IMR-90 (cell line): ENCODE measurements at regions not wholly inside any gene's neighbourhood (a gene's known extent, or its start where the extent isn't known, plus 50 kb on each side); places are given as distances from the start of the nearest gene placed in this dataset.

Experiments used
- ATAC-seq: fragments of 200-7000 bp; cut with Tn5 transposase; 2 replicates; pipeline ENCODE4 v1.9.1; 2020; ENCODE audit warnings: low read depth, mild to moderate bottlenecking, moderate library complexity
- BruUV-seq: library from RNA; stranded (reverse); fragments of 400-500 nt; replicated peaks from 2 replicates; lab custom pipeline; 2021; lab: Mats Ljungman, UMichigan
- CTCF ChIA-PET: fragments of 300-600 bp; formaldehyde crosslinking; extraction: SDS; loops from one replicate; lab custom pipeline; 2021; ENCODE audit warnings: antibody characterized with exemption; lab: Yijun Ruan, JAX
- POLR2A ChIA-PET: fragments of 300-600 bp; sonication (Branson Sonifier 250); formaldehyde crosslinking; loops from one replicate; lab custom pipeline; 2022; ENCODE audit warnings: antibody characterized with exemption; ENCODE audit not compliant: unreplicated experiment; lab: Charles Lee
- DNase-seq: peaks from one replicate; pipeline ENCODE4 v3.0.0; 2013
- H2AFZ ChIP-seq: replicated peaks from 2 replicates; pipeline ENCODE3; 2013; ENCODE audit warnings: low read length, mild to moderate bottlenecking; ENCODE audit not compliant: poor library complexity
- H2AK5ac ChIP-seq: 2 replicates; pipeline ENCODE4 v1.6.1; 2013; ENCODE audit warnings: low read depth, low read length, inconsistent platforms
- H2AK9ac ChIP-seq: replicated peaks from 2 replicates; pipeline ENCODE3; 2013; ENCODE audit warnings: mild to moderate bottlenecking, low read depth, low read length, moderate library complexity; ENCODE audit not compliant: poor library complexity
- H2BK120ac ChIP-seq: 2 replicates; pipeline ENCODE4 v1.6.1; 2013; ENCODE audit warnings: low read depth, low read length, inconsistent platforms
- H2BK15ac ChIP-seq: 3 replicates; pipeline ENCODE4 v1.6.1; 2013; ENCODE audit warnings: low read depth, low read length, inconsistent platforms
- H2BK20ac ChIP-seq: 2 replicates; pipeline ENCODE4 v1.6.1; 2013; ENCODE audit warnings: low read depth, mild to moderate bottlenecking, inconsistent platforms, low read length, moderate library complexity
- H2BK5ac ChIP-seq: 2 replicates; pipeline ENCODE4 v1.6.1; 2013; ENCODE audit warnings: mild to moderate bottlenecking, low read depth, low read length, inconsistent platforms; ENCODE audit not compliant: poor library complexity, severe bottlenecking
- H3K14ac ChIP-seq: replicated peaks from 2 replicates; pipeline ENCODE4 v1.6.1; 2013; ENCODE audit warnings: low read depth, low read length, inconsistent platforms
- H3K18ac ChIP-seq: 2 replicates; pipeline ENCODE4 v1.6.1; 2013; ENCODE audit warnings: low read depth, low read length, control low read depth
- H3K23ac ChIP-seq: 2 replicates; pipeline ENCODE4 v1.6.1; 2013; ENCODE audit warnings: low read depth, low read length, inconsistent platforms
- H3K27ac ChIP-seq: 2 replicates; pipeline ENCODE4 v1.5.1; 2013; ENCODE audit warnings: mild to moderate bottlenecking, control low read depth, low read length; ENCODE audit not compliant: insufficient read depth
- H3K27me3 ChIP-seq: 2 replicates; pipeline ENCODE4 v1.6.1; 2013; ENCODE audit warnings: low read length; ENCODE audit not compliant: control insufficient read depth, insufficient read depth
- H3K36me3 ChIP-seq: 2 replicates; pipeline ENCODE4 v1.6.1; 2013; ENCODE audit warnings: low read length, mixed read lengths; ENCODE audit not compliant: control insufficient read depth, insufficient read depth
- H3K4ac ChIP-seq: 2 replicates; pipeline ENCODE4 v1.6.1; 2013; ENCODE audit warnings: low read depth, low read length, inconsistent platforms
- H3K4me1 ChIP-seq: 2 replicates; pipeline ENCODE4 v1.6.1; 2013; ENCODE audit warnings: low read length, mixed read lengths; ENCODE audit not compliant: control insufficient read depth, insufficient read depth
- H3K4me2 ChIP-seq: 2 replicates; pipeline ENCODE4 v1.6.1; 2013; ENCODE audit warnings: low read depth, mild to moderate bottlenecking, control low read depth, low read length, moderate library complexity
- H3K4me3 ChIP-seq: 2 replicates; pipeline ENCODE4 v1.5.1; 2013; ENCODE audit warnings: low read depth, mild to moderate bottlenecking, control low read depth, low read length, moderate library complexity; ENCODE audit not compliant: insufficient read depth
- H3K56ac ChIP-seq: 2 replicates; pipeline ENCODE4 v1.6.1; 2013; ENCODE audit warnings: low read length, inconsistent platforms; ENCODE audit not compliant: insufficient read depth; ENCODE audit errors: extremely low read depth
- H3K79me1 ChIP-seq, 2 experiments: 2 replicates each; pipeline ENCODE4 v1.6.1; 2013; ENCODE audit warnings: low read length in 2 of 2, inconsistent platforms in 1 of 2, low read depth in 1 of 2
- H3K9ac ChIP-seq: 2 replicates; pipeline ENCODE4 v1.6.1; 2013; ENCODE audit warnings: low read depth, low read length, control low read depth
- H3K9me1 ChIP-seq: 2 replicates; pipeline ENCODE4 v1.6.1; 2013; ENCODE audit warnings: low read length, inconsistent platforms; ENCODE audit not compliant: insufficient read depth
- H3K9me3 ChIP-seq: 2 replicates; pipeline ENCODE4 v1.6.1; 2013; ENCODE audit warnings: low read length; ENCODE audit not compliant: control insufficient read depth, insufficient read depth
- H4K20me1 ChIP-seq: 2 replicates; pipeline ENCODE4 v1.6.1; 2013; ENCODE audit warnings: low read length, inconsistent platforms; ENCODE audit not compliant: insufficient read depth
- H4K5ac ChIP-seq: 2 replicates; pipeline ENCODE4 v1.6.1; 2013; ENCODE audit warnings: mild to moderate bottlenecking, low read depth, low read length, control low read depth
- H4K8ac ChIP-seq, 2 experiments: 2 replicates each; pipeline ENCODE4 v1.6.1; 2013; ENCODE audit warnings: low read depth in 2 of 2, low read length in 2 of 2, control low read depth in 1 of 2, inconsistent platforms in 1 of 2
- H4K91ac ChIP-seq: 2 replicates; pipeline ENCODE4 v1.6.1; 2013; ENCODE audit warnings: low read depth, low read length, inconsistent platforms; ENCODE audit not compliant: insufficient read depth
- BHLHE40 ChIP-seq: fragments of 150-350 bp; IDR thresholded peaks from 2 replicates; pipeline ENCODE4 v1.6.1; 2016; ENCODE audit warnings: mild to moderate bottlenecking, low read depth, low read length
- FOS ChIP-seq: fragments of 150-350 bp; IDR thresholded peaks from 2 replicates; pipeline ENCODE4 v1.6.1; 2016; ENCODE audit warnings: low read depth, low read length
- NFE2L2 ChIP-seq: fragments of 150-350 bp; IDR thresholded peaks from 2 replicates; pipeline ENCODE4 v1.6.1; 2016; ENCODE audit warnings: low read depth, mild to moderate bottlenecking, low read length
- POLR2A ChIP-seq: IDR thresholded peaks from 2 replicates; pipeline ENCODE4 v1.6.1; 2012; ENCODE audit warnings: mild to moderate bottlenecking, low read depth, low read length
- RAD21 ChIP-seq: IDR thresholded peaks from 2 replicates; pipeline ENCODE4 v1.6.1; 2012; ENCODE audit warnings: low read length, improper control_type of control experiment
- RCOR1 ChIP-seq: IDR thresholded peaks from 2 replicates; pipeline ENCODE4 v1.6.1; 2012; ENCODE audit warnings: mild to moderate bottlenecking, low read length, improper control_type of control experiment; ENCODE audit not compliant: insufficient replicate concordance
- RFX5 ChIP-seq: IDR thresholded peaks from 2 replicates; pipeline ENCODE4 v1.8.0; 2012; ENCODE audit warnings: low read depth, mild to moderate bottlenecking, low read length, moderate library complexity
- WGBS, 2 experiments: methylation state at CpG; one replicate each; pipeline versions ENCODE4 v1.1.5 to v1.1.7; 2013; ENCODE audit warnings: missing lambda C conversion rate in 2 of 2; ENCODE audit not compliant: insufficient read length in 1 of 2; ENCODE audit errors: extremely low coverage in 2 of 2; 5-methylcytosine and 5-hydroxymethylcytosine counted together
- dilution Hi-C: fragments of 300-500 bp; cut with HindIII; formaldehyde crosslinking; loops from one replicate; pipeline ENCODE4 v1.14.3; 2018; ENCODE audit warnings: low sequenced_read_pairs; ENCODE audit not compliant: unreplicated experiment
- in situ Hi-C: fragments of 300-500 bp; cut with MboI; formaldehyde crosslinking; loops from 3 replicates; pipeline ENCODE4 v1.14.3; 2019; ENCODE audit warnings: low sequenced_read_pairs, inconsistent platforms, mixed read lengths
- intact Hi-C: fragments of 100-400 bp; cut with micrococcal nuclease; formaldehyde crosslinking; loops from 2 replicates; pipeline ENCODE4 v1.10.0; 2022
- TF ChIP-seq, protein P1 (sequence below): fragments of 150-350 bp; IDR thresholded peaks from 2 replicates; pipeline ENCODE4 v1.6.1; 2016; ENCODE audit warnings: low read depth, mild to moderate bottlenecking, low read length, moderate library complexity, borderline replicate concordance

DNA sequence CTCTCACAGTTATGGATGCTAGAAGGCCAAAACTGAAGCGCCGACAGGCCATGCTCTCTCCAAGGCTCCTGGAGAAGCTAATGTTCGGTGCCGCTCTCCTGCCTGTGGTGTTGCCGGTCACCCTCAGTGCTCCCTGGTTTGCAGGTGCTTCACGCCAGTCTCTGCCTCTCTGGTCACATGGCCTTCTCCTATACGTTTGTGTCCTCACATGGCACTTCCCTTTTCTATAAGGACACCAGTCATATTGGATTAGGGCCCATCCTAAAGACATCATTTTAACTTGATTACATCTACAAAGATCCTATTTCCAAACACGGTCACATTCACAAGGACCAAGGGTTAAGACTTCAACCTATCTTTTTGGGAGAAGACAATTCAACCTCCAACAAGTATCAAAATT lies 671.3 kb upstream of the ARGLU1 start:
- Histone ChIP-seq H4K91ac (no peak overlapping the region), H3K9ac (no peak overlapping the region), H3K27me3 (no peaks in the 10 kb centered on the region), H3K27ac (no peak overlapping the region), H2BK20ac (no peak overlapping the region), H4K8ac (no peak overlapping the region), H4K20me1 (no peaks in the 10 kb centered on the region), H2BK5ac (no peak overlapping the region), H4K5ac (no peak overlapping the region), H3K4me1 (no peaks in the 10 kb centered on the region), H3K18ac (no peak overlapping the region), H3K79me1 (peaks cover 15 to 26% of the 10 kb centered on the region in 2 experiments; a peak in 3 of 4 replicates), H2AFZ (no peak overlapping the region), H3K9me1 (peaks cover 6% of the 10 kb centered on the region; the same call in 1 of the 2 replicates), H2BK15ac (no peak overlapping the region), H3K56ac (no peak overlapping the region), H3K36me3 (no peaks in the 10 kb centered on the region), H3K9me3 (no peaks in the 10 kb centered on the region), H3K23ac (no peak overlapping the region), H3K14ac (no peak overlapping the region), H3K4me2 (no peak overlapping the region), H2AK9ac (no peak overlapping the region), H3K4me3 (no peak overlapping the region), H3K4ac (no peak overlapping the region), H2BK120ac (no peak overlapping the region), H2AK5ac (no peak overlapping the region)
- ATAC-seq (no peak), DNase-seq (no peak)
- dilution Hi-C loops (no loop called here), intact Hi-C loops (no loop called here), in situ Hi-C loops (no loop called here)
- 92% methylated on average over 5 of the region's 8 CpGs; no CpG with 5 or more reads in 1 of the 2 experiments for WGBS, 2 experiments
- TF ChIP-seq RAD21 (no peak), NFE2L2 (no peak), RFX5 (no peak), RCOR1 (no peak), POLR2A (no peak), FOS (no peak), BHLHE40 (no peak)
- TF ChIP-seq, protein P1, sequence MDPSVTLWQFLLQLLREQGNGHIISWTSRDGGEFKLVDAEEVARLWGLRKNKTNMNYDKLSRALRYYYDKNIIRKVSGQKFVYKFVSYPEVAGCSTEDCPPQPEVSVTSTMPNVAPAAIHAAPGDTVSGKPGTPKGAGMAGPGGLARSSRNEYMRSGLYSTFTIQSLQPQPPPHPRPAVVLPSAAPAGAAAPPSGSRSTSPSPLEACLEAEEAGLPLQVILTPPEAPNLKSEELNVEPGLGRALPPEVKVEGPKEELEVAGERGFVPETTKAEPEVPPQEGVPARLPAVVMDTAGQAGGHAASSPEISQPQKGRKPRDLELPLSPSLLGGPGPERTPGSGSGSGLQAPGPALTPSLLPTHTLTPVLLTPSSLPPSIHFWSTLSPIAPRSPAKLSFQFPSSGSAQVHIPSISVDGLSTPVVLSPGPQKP = no peak
- CTCF ChIA-PET = no interaction called here
- no TSS peak for BruUV-seq
- POLR2A ChIA-PET = no interaction called here
